ENCODE measurements at regions not wholly inside any gene's neighbourhood (a gene's known extent, or its start where the extent isn't known, plus 50 kb on each side); places are given as distances from the start of the nearest gene placed in this dataset.

DNA sequence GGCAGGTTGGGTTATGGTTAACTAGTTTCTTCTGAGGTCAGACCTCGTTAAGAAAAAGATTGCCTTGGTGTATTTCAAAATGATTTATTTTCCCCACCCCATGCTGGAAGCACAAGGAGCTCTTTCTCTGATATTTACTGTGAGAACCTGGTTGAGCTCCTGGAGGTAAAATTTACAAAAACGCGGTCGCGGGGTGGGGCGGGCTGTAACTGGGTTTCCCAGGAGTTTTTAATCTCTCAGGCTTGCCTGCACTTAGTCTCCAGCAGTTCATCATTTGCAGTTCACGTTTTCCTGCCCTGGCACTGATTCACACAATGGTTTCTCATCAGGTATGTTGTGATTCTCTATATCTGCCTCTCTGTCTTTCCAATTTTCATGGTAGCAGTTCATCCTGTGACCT is 67.9 kb upstream of the PDE3A start:
- no peak for DNase-seq (ENCODE audit: low read depth in 2 of 2)

DNA sequence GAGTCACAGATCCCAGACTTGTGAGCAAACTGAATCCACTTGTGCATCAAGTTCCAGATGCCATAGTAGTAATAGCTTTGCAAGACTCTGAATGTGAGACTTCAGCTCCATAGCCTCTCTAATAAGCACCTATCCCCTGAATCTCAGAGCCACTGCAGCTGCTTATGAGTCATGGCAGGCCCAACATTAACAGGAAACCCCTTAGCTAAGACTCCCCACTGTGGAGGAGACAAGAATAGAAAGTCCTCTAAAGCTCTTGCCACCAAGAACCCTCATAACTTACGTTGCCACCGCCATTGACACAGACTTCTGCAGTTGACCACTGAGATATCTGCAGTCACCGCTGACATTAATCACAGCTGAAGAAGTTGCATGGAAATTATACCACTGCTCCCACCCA is 62.9 kb upstream of the PDE3A start:
- DNase-seq (ENCODE audit: low read depth in 2 of 2), result peak in 1 of 2 donors; percentile 4

DNA sequence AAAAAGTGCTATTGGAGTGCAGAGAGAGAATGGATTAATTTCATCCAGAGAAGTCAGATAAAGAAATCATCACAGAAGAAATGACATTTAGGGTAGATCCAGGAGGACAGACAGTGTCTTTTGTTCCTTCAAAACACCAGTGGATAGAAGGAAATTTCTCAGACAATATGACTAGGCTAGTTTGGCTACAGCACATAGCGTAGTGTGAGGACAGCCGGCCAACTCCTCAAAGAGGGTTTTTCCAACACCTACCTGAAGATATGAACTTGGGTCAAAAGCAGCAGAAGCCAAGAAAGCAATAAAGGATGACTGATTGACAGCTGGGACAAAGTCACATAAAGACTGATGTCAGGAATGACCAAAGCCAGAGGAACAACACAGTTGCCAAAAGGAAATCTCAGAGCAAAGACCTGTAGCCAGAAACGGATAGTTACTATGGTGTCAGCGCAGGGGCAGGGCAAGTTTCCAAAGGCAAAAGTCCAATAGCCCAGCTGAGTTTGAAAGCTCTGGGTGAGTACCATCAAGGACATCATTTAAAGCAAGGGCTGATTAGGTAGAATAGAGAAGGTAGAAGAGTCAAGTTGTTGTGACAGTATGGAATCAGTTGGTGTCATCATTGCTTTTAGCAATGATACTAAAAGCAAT is 58.7 kb upstream of the PDE3A start:
- DNase-seq (ENCODE audit: low read depth in 2 of 2), result no peak

DNA sequence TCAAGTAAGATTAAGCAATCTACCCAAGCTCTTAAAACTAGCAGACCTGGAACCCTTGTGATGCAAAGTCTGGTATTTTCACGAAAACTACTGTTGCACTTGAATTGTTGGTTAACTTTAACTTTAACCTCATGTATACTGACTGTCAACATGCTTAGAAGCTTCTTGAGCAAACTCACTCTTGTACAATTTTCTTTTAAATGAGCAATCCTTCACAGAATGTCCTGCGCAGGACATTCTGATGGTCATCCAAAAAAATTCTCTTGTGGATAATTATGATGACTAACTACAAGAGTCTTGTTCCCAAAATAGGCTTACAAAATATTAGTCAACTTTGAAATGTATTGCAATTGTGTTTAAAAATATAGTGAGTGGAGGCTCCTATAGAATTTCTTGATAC is 54.0 kb upstream of the PDE3A start:
- DNase-seq (ENCODE audit: low read depth in 2 of 2), result no peak

DNA sequence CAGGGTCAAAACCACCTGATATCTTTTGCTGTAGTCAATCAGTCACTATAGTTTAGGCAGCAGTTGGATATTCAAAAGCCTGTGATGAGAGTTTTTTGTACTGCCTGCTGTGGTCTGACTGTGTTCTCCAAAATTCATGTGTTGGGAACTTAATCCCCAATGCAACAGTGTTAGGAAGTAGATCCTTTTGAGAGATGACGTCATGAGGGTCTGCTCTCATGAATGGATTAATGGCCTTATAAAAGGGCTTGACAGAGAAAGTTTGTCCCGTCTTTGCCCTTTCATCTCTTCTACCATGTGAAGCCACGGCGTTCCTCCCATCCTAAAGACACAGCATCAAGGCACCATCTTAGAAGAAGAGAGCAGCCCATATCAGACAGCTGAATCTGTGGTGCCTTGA is 50.8 kb upstream of the PDE3A start:
- no peak for DNase-seq (ENCODE audit: low read depth in 2 of 2)
